K562 (cell line): ENCODE measurements at regions not wholly inside any gene's neighbourhood (a gene's known extent, or its start where the extent isn't known, plus 50 kb on each side); places are given as distances from the start of the nearest gene placed in this dataset.

Source experiments
- ATAC-seq: fragments of 200-7000 bp; cut with Tn5 transposase; 3 replicates; pipeline ENCODE4 v1.9.1; 2020; ENCODE audit warnings: moderate library complexity
- BruUV-seq: library from RNA; stranded (reverse); fragments of 400-500 nt; replicated peaks from 2 replicates; lab custom pipeline; 2021; lab: Mats Ljungman, UMichigan
- CTCF ChIA-PET: fragments of 300-600 bp; formaldehyde crosslinking; extraction: SDS; loops from one replicate; lab custom pipeline; 2021; ENCODE audit warnings: low intra/inter-chr PET ratio; lab: Yijun Ruan, JAX
- POLR2A ChIA-PET: fragments of 300-600, 350-650 bp; sonication (Branson Sonifier 250); formaldehyde crosslinking; extraction: SDS; loops from one replicate; lab custom pipeline; 2021; ENCODE audit warnings: antibody characterized with exemption, inconsistent platforms; lab: Yijun Ruan, JAX
- DNase-seq, 4 experiments: peaks; one replicate each; pipeline versions ENCODE4 v3.0.0 to v3.0.0-alpha.2; 2011 to 2018; ENCODE audit warnings: low spot score in 3 of 4, mixed read lengths in 3 of 4; ENCODE audit errors: extremely low read depth in 1 of 4
- FAIRE-seq: peaks from 2 replicates; lab custom pipeline; 2011; peaks lifted over from hg19 to GRCh38; lab: Jason Lieb, UNC
- H2AFZ ChIP-seq: 2 replicates; pipeline ENCODE4 v1.6.0; 2011; ENCODE audit warnings: low read depth, low read length, control low read depth, inconsistent platforms
- H3K27ac ChIP-seq: fragments of 200-600 bp; 3 replicates; pipeline ENCODE4 v1.8.0; 2011; ENCODE audit warnings: low read depth, mild to moderate bottlenecking, control low read depth, inconsistent platforms, low read length, moderate library complexity, mixed read lengths; ENCODE audit errors: extremely low read depth
- H3K27me3 ChIP-seq, 2 experiments: fragments of 300-600 bp in 1 of 2; 2 replicates in 1 of 2; 3 replicates in 1 of 2; pipeline versions ENCODE4 v1.6.0 to v1.8.0; 2011; ENCODE audit warnings: inconsistent platforms in 2 of 2, low read length in 2 of 2, mild to moderate bottlenecking in 1 of 2, mixed read lengths in 1 of 2, moderate library complexity in 1 of 2; ENCODE audit not compliant: control insufficient read depth in 2 of 2, insufficient read depth in 2 of 2
- H3K36me3 ChIP-seq: fragments of 300-600 bp; 3 replicates; pipeline ENCODE4 v1.8.0; 2011; ENCODE audit warnings: mild to moderate bottlenecking, low read length, inconsistent platforms; ENCODE audit not compliant: control insufficient read depth, insufficient read depth
- H3K4me1 ChIP-seq, 2 experiments: fragments of 200-600 bp in 1 of 2; replicated peaks in 1 of 2; 2 replicates in 1 of 2; 3 replicates in 1 of 2; pipeline versions ENCODE4 v1.5.1 to v1.8.0; 2011; ENCODE audit warnings: inconsistent platforms in 2 of 2, low read length in 2 of 2, mild to moderate bottlenecking in 1 of 2, mixed read lengths in 1 of 2, moderate library complexity in 1 of 2; ENCODE audit not compliant: control insufficient read depth in 2 of 2, insufficient read depth in 2 of 2
- H3K4me2 ChIP-seq: 2 replicates; pipeline ENCODE4 v1.6.1; 2011; ENCODE audit warnings: low read length, control low read depth, inconsistent platforms, mixed read lengths; ENCODE audit not compliant: insufficient read depth
- H3K4me3 ChIP-seq: fragments of 200-600 bp; sonication (generic), shearing (Covaris generic); 2 replicates; pipeline ENCODE4 v1.5.1; 2016; ENCODE audit warnings: control low read depth, inconsistent platforms
- H3K79me2 ChIP-seq: fragments of 200-600 bp; 3 replicates; pipeline ENCODE4 v1.8.0; 2011; ENCODE audit warnings: low read length, inconsistent platforms; ENCODE audit not compliant: control insufficient read depth, insufficient read depth
- H3K9ac ChIP-seq, 2 experiments: 2 replicates each; pipeline versions ENCODE4 v1.6.0 to v1.6.1; 2011; ENCODE audit warnings: low read depth in 2 of 2, low read length in 2 of 2, control low read depth in 1 of 2, inconsistent platforms in 1 of 2, mild to moderate bottlenecking in 1 of 2, mixed read lengths in 1 of 2; ENCODE audit not compliant: insufficient read depth in 1 of 2
- H3K9me1 ChIP-seq: one replicate; pipeline ENCODE4 v1.6.0; 2011; ENCODE audit warnings: inconsistent platforms, mild to moderate bottlenecking, low read length, moderate library complexity; ENCODE audit not compliant: control insufficient read depth, insufficient read depth
- H3K9me3 ChIP-seq: replicated peaks from 2 replicates; pipeline ENCODE4 v1.5.1; 2011; ENCODE audit warnings: low read depth, low read length, inconsistent platforms; ENCODE audit not compliant: control insufficient read depth, insufficient read depth
- H4K20me1 ChIP-seq: replicated peaks from 2 replicates; pipeline ENCODE4 v1.6.1; 2011; ENCODE audit warnings: low read length, inconsistent platforms, mixed read lengths; ENCODE audit not compliant: control insufficient read depth, insufficient read depth
- BCOR ChIP-seq: fragments of 450-650 bp; IDR thresholded peaks from 2 replicates; pipeline ENCODE4 v1.6.1; 2016
- BRD9 ChIP-seq: fragments of 450-650 bp; IDR thresholded peaks from 2 replicates; pipeline ENCODE4 v1.6.1; 2018; ENCODE audit warnings: low read depth; ENCODE audit not compliant: partially characterized antibody
- DNMT1 ChIP-seq: fragments of 450-650 bp; IDR thresholded peaks from 2 replicates; pipeline ENCODE4 v1.6.1; 2016; ENCODE audit warnings: antibody characterized with exemption, mild to moderate bottlenecking
- ERF ChIP-seq: fragments of 450-650 bp; formaldehyde crosslinking; IDR thresholded peaks from 2 replicates; pipeline ENCODE4 v1.4.0; 2020; ENCODE audit warnings: mild to moderate bottlenecking, mixed read lengths
- JUND ChIP-seq, 2 experiments: IDR thresholded peaks; 2 replicates in 1 of 2; 3 replicates in 1 of 2; pipeline ENCODE4 v1.6.1; 2011; ENCODE audit warnings: borderline replicate concordance in 2 of 2, low read depth in 2 of 2, low read length in 2 of 2, improper control_type of control experiment in 1 of 2, missing biosample characterization in 1 of 2, missing genetic modification characterization in 1 of 2, missing genetic modification reagents in 1 of 2
- MYC ChIP-seq, 2 experiments: fragments of 250-450 bp in 1 of 2; sonication (Bioruptor Pico) in 1 of 2; IDR thresholded peaks; 2 replicates each; pipeline versions ENCODE4 v1.5.1 to v1.6.1; 2012 to 2021; ENCODE audit warnings: low read depth in 2 of 2, borderline replicate concordance in 1 of 2, improper control_type of control experiment in 1 of 2, low read length in 1 of 2, mild to moderate bottlenecking in 1 of 2, moderate library complexity in 1 of 2
- PHB2 ChIP-seq: fragments of 450-650 bp; IDR thresholded peaks from 2 replicates; pipeline ENCODE4 v1.6.1; 2017; ENCODE audit warnings: low read depth
- PHF20 ChIP-seq: fragments of 450-650 bp; IDR thresholded peaks from 2 replicates; pipeline ENCODE4 v1.6.1; 2018; ENCODE audit not compliant: partially characterized antibody
- PTRF ChIP-seq: fragments of 450-650 bp; IDR thresholded peaks from 2 replicates; pipeline ENCODE4 v1.6.1; 2016; ENCODE audit warnings: mild to moderate bottlenecking, missing genetic modification characterization, missing compliant biosample characterization
- TGIF2 ChIP-seq: sonication (generic); formaldehyde crosslinking; IDR thresholded peaks from 2 replicates; pipeline ENCODE4 v1.8.1; 2022; ENCODE audit warnings: mild to moderate bottlenecking, missing genetic modification reagents, moderate library complexity
- ZNF311 ChIP-seq: fragments of 250-450 bp; sonication (Bioruptor Pico); IDR thresholded peaks from 2 replicates; pipeline ENCODE4 v1.4.0; 2020; ENCODE audit warnings: mild to moderate bottlenecking, moderate library complexity
- ZNF707 ChIP-seq: fragments of 250-450 bp; sonication (Bioruptor Pico); conservative IDR thresholded peaks from 2 replicates; pipeline ENCODE4 v1.8.0; 2022; ENCODE audit warnings: inconsistent platforms, mild to moderate bottlenecking, moderate library complexity
- WGBS: fragments of 100-300 bp; shearing (Covaris generic); methylation state at CpG from one replicate; pipeline ENCODE4 v1.1.6; 2016; ENCODE audit warnings: low coverage, mixed read lengths; ENCODE audit not compliant: insufficient coverage; ENCODE audit errors: missing lambda C conversion rate; 5-methylcytosine and 5-hydroxymethylcytosine counted together
- in situ Hi-C: fragments of 300-500 bp; cut with MboI; formaldehyde crosslinking; loops from 4 replicates; pipeline ENCODE4 v1.15.0; 2018; ENCODE audit warnings: inconsistent platforms, mixed read lengths
- intact Hi-C: fragments of 100-400 bp; cut with micrococcal nuclease; formaldehyde crosslinking; loops from 2 replicates; pipeline ENCODE4 v1.14.2; 2022
- TF ChIP-seq, protein P1 (sequence below): fragments of 250-450 bp; sonication (Bioruptor Pico); IDR thresholded peaks from 2 replicates; pipeline ENCODE4 v1.5.0; 2022; ENCODE audit warnings: mild to moderate bottlenecking
- TF ChIP-seq, protein P2 (sequence below), 3 experiments: fragments of 200-800 bp in 1 of 3; fragments of 250-450 bp in 1 of 3; fragments of 450-650 bp in 1 of 3; sonication (Bioruptor Pico) in 1 of 3; sonication (Bioruptor generic) in 1 of 3; formaldehyde crosslinking in 1 of 3; IDR thresholded peaks; 2 replicates each; pipeline versions ENCODE4 v1.6.1 to v1.8.0; 2016 to 2022; ENCODE audit warnings: mild to moderate bottlenecking in 2 of 3, missing genetic modification characterization in 2 of 3, missing compliant biosample characterization in 1 of 3, moderate library complexity in 1 of 3

DNA sequence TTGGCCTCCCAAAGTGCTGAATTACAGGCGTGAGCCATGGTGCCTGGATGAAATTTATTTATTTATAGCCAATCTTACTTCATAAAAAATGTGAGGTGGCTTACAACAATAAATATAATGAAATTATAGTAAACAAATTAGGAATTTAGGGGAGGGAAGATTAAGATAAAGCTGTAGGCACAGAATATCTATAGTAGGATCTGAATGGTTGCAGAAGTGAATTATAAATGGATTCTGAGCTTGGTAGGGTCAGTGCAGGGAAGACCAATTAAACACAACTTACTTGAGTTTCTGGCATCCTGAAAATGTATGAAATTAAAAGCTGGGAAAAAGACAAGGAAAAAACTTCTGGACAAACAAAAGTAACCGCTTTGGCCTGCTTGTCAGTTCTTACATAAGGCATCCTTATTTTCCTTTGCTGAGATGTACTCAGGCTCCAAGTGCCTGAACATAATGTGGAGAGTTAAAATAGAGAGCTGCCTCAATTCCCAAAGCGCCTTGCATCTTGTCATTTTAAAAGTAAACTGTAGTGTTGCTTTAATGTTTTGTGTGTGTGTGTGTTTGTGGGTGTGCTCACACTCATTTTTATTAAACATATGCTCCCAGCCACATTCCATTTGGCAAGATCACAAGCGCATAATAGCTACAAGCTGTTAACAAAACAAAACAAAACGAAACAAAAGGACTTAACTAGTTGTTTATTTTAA is 247.3 kb downstream of the S1PR1 start:
- H3K27me3 ChIP-seq, result no peaks in the 10 kb centered on the region
- BruUV-seq, result no TSS peak
- no peak for DNase-seq
- in situ Hi-C loops, result no loop called here
- H3K9me1 ChIP-seq, result no peaks in the 10 kb centered on the region
- CTCF ChIA-PET, result no interaction called here
- no peak overlapping the region for H3K27ac ChIP-seq
- intact Hi-C loops, result no loop called here
- 0% methylated on average over 5 of the region's 5 CpGs for WGBS
- POLR2A ChIA-PET, result no interaction called here
- no peaks in the 10 kb centered on the region for H3K4me1 ChIP-seq
- H3K4me2 ChIP-seq, result no peak overlapping the region
- FAIRE-seq, result no peak
- ATAC-seq, result no peak
- H4K20me1 ChIP-seq, result no peaks in the 10 kb centered on the region
- H3K4me3 ChIP-seq, result no peak overlapping the region
- no peaks in the 10 kb centered on the region for H3K36me3 ChIP-seq
- no peak overlapping the region for H2AFZ ChIP-seq
- H3K9me3 ChIP-seq, result no peaks in the 10 kb centered on the region
- no peak overlapping the region for H3K9ac ChIP-seq
- no peaks in the 10 kb centered on the region for H3K79me2 ChIP-seq
- TF ChIP-seq JUND (IDR thresholded peaks at IDR 0.05; ENCODE audit: borderline replicate concordance, low read depth, low read length) (no peak), JUND (tag; IDR thresholded peaks at IDR 0.05; ENCODE audit: borderline replicate concordance, low read depth, low read length) (no peak), ZNF707 (no peak), MYC (IDR thresholded peaks at IDR 0.05; ENCODE audit: low read depth, low read length) (no peak), MYC (CRISPR knock-in tag; IDR thresholded peaks at IDR 0.05; ENCODE audit: borderline replicate concordance, low read depth) (no peak), BRD9 (no peak), ZNF311 (CRISPR knock-in tag) (no peak), TGIF2 (CRISPR knock-in tag) (no peak), ERF (CRISPR knock-in tag) (no peak), PHB2 (no peak), BCOR (no peak), DNMT1 (no peak), PTRF (tag) (no peak), PHF20 (no peak)
- TF ChIP-seq, protein P1, sequence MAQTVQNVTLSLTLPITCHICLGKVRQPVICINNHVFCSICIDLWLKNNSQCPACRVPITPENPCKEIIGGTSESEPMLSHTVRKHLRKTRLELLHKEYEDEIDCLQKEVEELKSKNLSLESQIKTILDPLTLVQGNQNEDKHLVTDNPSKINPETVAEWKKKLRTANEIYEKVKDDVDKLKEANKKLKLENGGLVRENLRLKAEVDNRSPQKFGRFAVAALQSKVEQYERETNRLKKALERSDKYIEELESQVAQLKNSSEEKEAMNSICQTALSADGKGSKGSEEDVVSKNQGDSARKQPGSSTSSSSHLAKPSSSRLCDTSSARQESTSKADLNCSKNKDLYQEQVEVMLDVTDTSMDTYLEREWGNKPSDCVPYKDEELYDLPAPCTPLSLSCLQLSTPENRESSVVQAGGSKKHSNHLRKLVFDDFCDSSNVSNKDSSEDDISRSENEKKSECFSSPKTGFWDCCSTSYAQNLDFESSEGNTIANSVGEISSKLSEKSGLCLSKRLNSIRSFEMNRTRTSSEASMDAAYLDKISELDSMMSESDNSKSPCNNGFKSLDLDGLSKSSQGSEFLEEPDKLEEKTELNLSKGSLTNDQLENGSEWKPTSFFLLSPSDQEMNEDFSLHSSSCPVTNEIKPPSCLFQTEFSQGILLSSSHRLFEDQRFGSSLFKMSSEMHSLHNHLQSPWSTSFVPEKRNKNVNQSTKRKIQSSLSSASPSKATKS (CRISPR knock-in tag), result no peak
- TF ChIP-seq, protein P2, sequence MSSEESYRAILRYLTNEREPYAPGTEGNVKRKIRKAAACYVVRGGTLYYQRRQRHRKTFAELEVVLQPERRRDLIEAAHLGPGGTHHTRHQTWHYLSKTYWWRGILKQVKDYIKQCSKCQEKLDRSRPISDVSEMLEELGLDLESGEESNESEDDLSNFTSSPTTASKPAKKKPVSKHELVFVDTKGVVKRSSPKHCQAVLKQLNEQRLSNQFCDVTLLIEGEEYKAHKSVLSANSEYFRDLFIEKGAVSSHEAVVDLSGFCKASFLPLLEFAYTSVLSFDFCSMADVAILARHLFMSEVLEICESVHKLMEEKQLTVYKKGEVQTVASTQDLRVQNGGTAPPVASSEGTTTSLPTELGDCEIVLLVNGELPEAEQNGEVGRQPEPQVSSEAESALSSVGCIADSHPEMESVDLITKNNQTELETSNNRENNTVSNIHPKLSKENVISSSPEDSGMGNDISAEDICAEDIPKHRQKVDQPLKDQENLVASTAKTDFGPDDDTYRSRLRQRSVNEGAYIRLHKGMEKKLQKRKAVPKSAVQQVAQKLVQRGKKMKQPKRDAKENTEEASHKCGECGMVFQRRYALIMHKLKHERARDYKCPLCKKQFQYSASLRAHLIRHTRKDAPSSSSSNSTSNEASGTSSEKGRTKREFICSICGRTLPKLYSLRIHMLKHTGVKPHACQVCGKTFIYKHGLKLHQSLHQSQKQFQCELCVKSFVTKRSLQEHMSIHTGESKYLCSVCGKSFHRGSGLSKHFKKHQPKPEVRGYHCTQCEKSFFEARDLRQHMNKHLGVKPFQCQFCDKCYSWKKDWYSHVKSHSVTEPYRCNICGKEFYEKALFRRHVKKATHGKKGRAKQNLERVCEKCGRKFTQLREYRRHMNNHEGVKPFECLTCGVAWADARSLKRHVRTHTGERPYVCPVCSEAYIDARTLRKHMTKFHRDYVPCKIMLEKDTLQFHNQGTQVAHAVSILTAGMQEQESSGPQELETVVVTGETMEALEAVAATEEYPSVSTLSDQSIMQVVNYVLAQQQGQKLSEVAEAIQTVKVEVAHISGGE (CRISPR knock-in tag; IDR thresholded peaks at IDR 0.05), result no peak
